H1 (cell line): ENCODE measurements at regions not wholly inside any gene's neighbourhood (a gene's known extent, or its start where the extent isn't known, plus 50 kb on each side); places are given as distances from the start of the nearest gene placed in this dataset.

ENCODE experiments used
- CTCF ChIA-PET: fragments of 300-600 bp; sonication (Branson Sonifier 250); formaldehyde crosslinking; loops from one replicate; lab custom pipeline; 2021; ENCODE audit not compliant: partially characterized antibody; lab: Charles Lee
- POLR2A ChIA-PET: fragments of 300-600 bp; sonication (Branson Sonifier 250); formaldehyde crosslinking; loops from one replicate; lab custom pipeline; 2021; ENCODE audit warnings: inconsistent platforms; ENCODE audit not compliant: partially characterized antibody; lab: Charles Lee
- DNase-seq, 2 experiments: peaks; one replicate each; pipeline versions ENCODE4 v3.0.0 to v3.0.0-alpha.2; 2010 to 2022; ENCODE audit warnings: low spot score in 2 of 2, low read depth in 1 of 2, mixed read lengths in 1 of 2
- FAIRE-seq: peaks from 2 replicates; lab custom pipeline; 2011; peaks lifted over from hg19 to GRCh38; lab: Jason Lieb, UNC
- H2AFZ ChIP-seq: 2 replicates; pipeline ENCODE4 v1.8.1; 2012; ENCODE audit warnings: low read length, inconsistent platforms
- H2AK5ac ChIP-seq: 2 replicates; pipeline ENCODE4 v1.6.1; 2013; ENCODE audit warnings: low read depth, low read length
- H2BK120ac ChIP-seq: replicated peaks from 2 replicates; pipeline ENCODE3; 2013; ENCODE audit warnings: low read depth, low read length, inconsistent platforms
- H2BK12ac ChIP-seq: 2 replicates; pipeline ENCODE4 v1.6.1; 2013; ENCODE audit warnings: low read depth, low read length
- H2BK15ac ChIP-seq: 2 replicates; pipeline ENCODE4 v1.6.1; 2013; ENCODE audit warnings: low read length
- H2BK20ac ChIP-seq: 2 replicates; pipeline ENCODE4 v1.6.1; 2013; ENCODE audit warnings: low read length
- H2BK5ac ChIP-seq: 2 replicates; pipeline ENCODE4 v1.6.1; 2013; ENCODE audit warnings: low read depth, low read length
- H3K14ac ChIP-seq: 2 replicates; pipeline ENCODE4 v1.6.1; 2013; ENCODE audit warnings: inconsistent platforms; ENCODE audit not compliant: insufficient read length
- H3K18ac ChIP-seq: 2 replicates; pipeline ENCODE4 v1.6.1; 2013; ENCODE audit warnings: low read length; ENCODE audit errors: extremely low read depth
- H3K23ac ChIP-seq: 2 replicates; pipeline ENCODE4 v1.6.1; 2013; ENCODE audit warnings: inconsistent platforms; ENCODE audit not compliant: insufficient read length
- H3K23me2 ChIP-seq: 2 replicates; pipeline ENCODE4 v1.6.1; 2013; ENCODE audit warnings: low read depth, low read length
- H3K27ac ChIP-seq: 2 replicates; pipeline ENCODE4 v1.6.1; 2011; ENCODE audit warnings: low read depth, low read length, inconsistent platforms
- H3K27me3 ChIP-seq, 4 experiments: replicated peaks in 1 of 4; 1 replicate in 1 of 4; 2 replicates in 3 of 4; pipeline versions ENCODE4 v1.6.1 to v1.8.1; 2011 to 2013; ENCODE audit warnings: low read length in 3 of 4, mild to moderate bottlenecking in 3 of 4, inconsistent platforms in 2 of 4, mixed read lengths in 2 of 4, moderate library complexity in 1 of 4; ENCODE audit not compliant: control insufficient read depth in 3 of 4, insufficient read depth in 3 of 4; ENCODE audit errors: extremely low read depth in 1 of 4
- H3K36me3 ChIP-seq, 4 experiments: 2 replicates each; pipeline versions ENCODE4 v1.6.1 to v1.8.1; 2011 to 2013; ENCODE audit warnings: mild to moderate bottlenecking in 4 of 4, low read length in 3 of 4, moderate library complexity in 2 of 4, control low read depth in 1 of 4, inconsistent platforms in 1 of 4; ENCODE audit not compliant: insufficient read depth in 4 of 4, control insufficient read depth in 2 of 4
- H3K4ac ChIP-seq: replicated peaks from 2 replicates; pipeline ENCODE3; 2013; ENCODE audit warnings: low read length, low read depth, mixed read lengths, inconsistent platforms; ENCODE audit not compliant: insufficient read length
- H3K4me1 ChIP-seq, 4 experiments: replicated peaks in 1 of 4; 1 replicate in 1 of 4; 2 replicates in 3 of 4; pipeline versions ENCODE4 v1.6.1 to v1.8.1; 2011 to 2013; ENCODE audit warnings: low read length in 3 of 4, inconsistent platforms in 2 of 4, mixed read lengths in 1 of 4; ENCODE audit not compliant: insufficient read depth in 4 of 4, control insufficient read depth in 3 of 4
- H3K4me2 ChIP-seq, 2 experiments: 2 replicates each; pipeline versions ENCODE4 v1.6.1 to v1.8.1; 2011 to 2013; ENCODE audit warnings: low read depth in 2 of 2, low read length in 2 of 2, control low read depth in 1 of 2, inconsistent platforms in 1 of 2, mild to moderate bottlenecking in 1 of 2; ENCODE audit not compliant: insufficient read depth in 1 of 2
- H3K4me3 ChIP-seq, 4 experiments: fragments of 200-600, 300-600 bp in 1 of 4; sonication (generic), shearing (Covaris generic), sonication (Bioruptor Twin) in 1 of 4; 2 replicates each; pipeline versions ENCODE4 v1.5.1 to v1.8.1; 2011 to 2016; ENCODE audit warnings: low read length in 4 of 4, low read depth in 3 of 4, control low read depth in 2 of 4, inconsistent platforms in 2 of 4, mild to moderate bottlenecking in 2 of 4, mixed read lengths in 1 of 4, moderate library complexity in 1 of 4; ENCODE audit not compliant: insufficient read depth in 2 of 4; ENCODE audit errors: extremely low read depth in 1 of 4
- H3K56ac ChIP-seq: replicated peaks from 2 replicates; pipeline ENCODE3; 2013; ENCODE audit warnings: low read depth, mild to moderate bottlenecking, mixed read lengths, low read length, inconsistent platforms; ENCODE audit not compliant: insufficient read length
- H3K79me1 ChIP-seq: 2 replicates; pipeline ENCODE4 v1.6.1; 2013; ENCODE audit warnings: low read depth, low read length, control low read depth
- H3K79me2 ChIP-seq, 2 experiments: 2 replicates each; pipeline versions ENCODE4 v1.6.1 to v1.8.1; 2012 to 2013; ENCODE audit warnings: low read length in 2 of 2, mild to moderate bottlenecking in 2 of 2, inconsistent platforms in 1 of 2; ENCODE audit not compliant: insufficient read depth in 2 of 2, control insufficient read depth in 1 of 2
- H3K9ac ChIP-seq, 4 experiments: replicated peaks in 1 of 4; 1 replicate in 1 of 4; 2 replicates in 3 of 4; pipeline versions ENCODE4 v1.6.1 to v1.8.1; 2011 to 2013; ENCODE audit warnings: low read depth in 3 of 4, low read length in 3 of 4, control low read depth in 2 of 4, mild to moderate bottlenecking in 2 of 4, moderate library complexity in 2 of 4, inconsistent platforms in 1 of 4; ENCODE audit errors: extremely low read depth in 1 of 4
- H3K9me3 ChIP-seq, 2 experiments: 2 replicates each; pipeline versions ENCODE4 v1.6.1 to v1.8.1; 2012 to 2013; ENCODE audit warnings: mild to moderate bottlenecking in 2 of 2, moderate library complexity in 2 of 2, control low read depth in 1 of 2, inconsistent platforms in 1 of 2, low read depth in 1 of 2, low read length in 1 of 2, mixed read lengths in 1 of 2; ENCODE audit not compliant: insufficient read depth in 2 of 2
- H4K20me1 ChIP-seq, 2 experiments: replicated peaks in 1 of 2; 2 replicates each; pipeline versions ENCODE3 to v1.8.1; 2011 to 2013; ENCODE audit warnings: inconsistent platforms in 2 of 2, low read length in 2 of 2, mild to moderate bottlenecking in 1 of 2; ENCODE audit not compliant: insufficient read depth in 2 of 2, control insufficient read depth in 1 of 2
- H4K5ac ChIP-seq: 2 replicates; pipeline ENCODE4 v1.6.1; 2013; ENCODE audit warnings: low read length, low read depth, mixed read lengths, inconsistent platforms; ENCODE audit not compliant: insufficient read length
- H4K8ac ChIP-seq: 2 replicates; pipeline ENCODE4 v1.8.0; 2013; ENCODE audit warnings: mild to moderate bottlenecking, moderate library complexity, low read length, inconsistent platforms; ENCODE audit not compliant: insufficient read depth; ENCODE audit errors: extremely low read depth
- H4K91ac ChIP-seq: replicated peaks from 2 replicates; pipeline ENCODE3; 2013; ENCODE audit warnings: low read length, mixed read lengths, inconsistent platforms; ENCODE audit not compliant: insufficient read length
- MAFK ChIP-seq: IDR thresholded peaks from 2 replicates; pipeline ENCODE4 v1.6.1; 2012; ENCODE audit warnings: low read depth, mild to moderate bottlenecking, improper control_type of control experiment, low read length
- USF2 ChIP-seq: IDR thresholded peaks from 2 replicates; pipeline ENCODE4 v1.6.1; 2011; ENCODE audit warnings: low read length, improper control_type of control experiment

DNA sequence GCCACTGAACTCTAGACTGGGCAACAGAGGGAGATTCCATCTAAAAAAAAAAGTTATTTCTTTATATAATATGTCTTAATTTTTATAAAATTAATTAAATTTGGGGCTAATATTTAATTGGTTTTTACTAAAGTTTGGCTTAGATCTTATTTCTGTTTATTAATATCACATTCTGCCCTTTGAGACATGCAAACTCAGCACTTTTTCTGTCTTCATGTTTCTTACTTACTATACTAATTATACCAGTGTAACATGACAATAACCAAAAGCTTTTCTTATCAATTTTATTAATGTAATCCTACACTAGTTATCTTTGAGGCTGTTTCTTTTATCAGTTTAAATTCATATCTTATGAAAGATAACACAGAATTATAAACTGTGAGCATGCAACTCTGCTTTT lies 475.9 kb upstream of the GRID2 start:
- no peak overlapping the region for H2BK15ac ChIP-seq
- H4K8ac ChIP-seq, result no peak overlapping the region
- no peak overlapping the region for H3K4ac ChIP-seq
- H3K36me3 ChIP-seq, result no peaks in the 10 kb centered on the region
- H3K27me3 ChIP-seq, result no peaks in the 10 kb centered on the region
- H3K4me1 ChIP-seq, result no peaks in the 10 kb centered on the region; a peak in 1 of 7 replicates
- H3K79me1 ChIP-seq, result no peaks in the 10 kb centered on the region
- H3K18ac ChIP-seq, result no peak overlapping the region
- H3K27ac ChIP-seq, result no peak overlapping the region
- H3K4me3 ChIP-seq, result no peak overlapping the region
- H2BK20ac ChIP-seq, result no peak overlapping the region
- FAIRE-seq (no peak), DNase-seq (no peak)
- ChIA-PET POLR2A (no interaction called here), CTCF (no interaction called here)
- H2BK12ac ChIP-seq, result no peak overlapping the region
- no peak overlapping the region for H3K4me2 ChIP-seq
- H2AK5ac ChIP-seq, result no peak overlapping the region
- H2BK120ac ChIP-seq, result no peak overlapping the region
- H4K91ac ChIP-seq, result no peak overlapping the region
- H3K79me2 ChIP-seq, result no peaks in the 10 kb centered on the region
- 0 out of 4 replicates have a peak, but pooled peaks cover 0 to 2% of the 10 kb centered on the region in 2 experiments for H3K9me3 ChIP-seq
- no peaks in the 10 kb centered on the region for H3K23me2 ChIP-seq
- no peak overlapping the region for H3K23ac ChIP-seq
- no peak overlapping the region for H3K9ac ChIP-seq
- no peaks in the 10 kb centered on the region for H4K20me1 ChIP-seq
- no peak overlapping the region for H2BK5ac ChIP-seq
- H2AFZ ChIP-seq, result no peak overlapping the region
- no peak overlapping the region for H3K56ac ChIP-seq
- TF ChIP-seq MAFK (peak; percentile 70; the same call in 1 of the 2 replicates), USF2 (no peak)
- no peak overlapping the region for H4K5ac ChIP-seq
- H3K14ac ChIP-seq, result no peak overlapping the region
